HG02642 (cell line): ENCODE measurements at regions not wholly inside any gene's neighbourhood (a gene's known extent, or its start where the extent isn't known, plus 50 kb on each side); places are given as distances from the start of the nearest gene placed in this dataset.

Experiments
- ATAC-seq: cut with Tn5 transposase; IDR thresholded peaks from one replicate; pipeline ENCODE4 v1.9.1; 2021; ENCODE audit warnings: mild to moderate bottlenecking; ENCODE audit not compliant: unreplicated experiment, poor library complexity

- ATAC-seq, result no peak
Measured at GRCh38 chr9:73541923-73542322, 390.3 kb downstream of the ANXA1 start.

GRCh38 chr9:73543727-73544126 lies 392.1 kb downstream of the ANXA1 start:
- no peak for ATAC-seq

GRCh38 chr9:73548201-73548600 lies 396.5 kb downstream of the ANXA1 start:
- ATAC-seq, result no peak

- ATAC-seq, result no peak
Measured at GRCh38 chr9:73549991-73550390, 398.3 kb downstream of the ANXA1 start.

- ATAC-seq, result no peak
Measured at GRCh38 chr9:73553295-73553694, 401.6 kb downstream of the ANXA1 start.

- ATAC-seq, result no peak
Measured at GRCh38 chr9:73558471-73558870, 406.8 kb downstream of the ANXA1 start.

GRCh38 chr9:73565026-73565425 lies 413.4 kb downstream of the ANXA1 start:
- ATAC-seq, result no peak

GRCh38 chr9:73565833-73566465 lies 414.3 kb downstream of the ANXA1 start:
- ATAC-seq, result no peak

GRCh38 chr9:73566627-73567026 lies 415.0 kb downstream of the ANXA1 start:
- no peak for ATAC-seq

- ATAC-seq, result no peak
Measured at GRCh38 chr9:73573235-73573634, 421.6 kb downstream of the ANXA1 start.

- no peak for ATAC-seq
Measured at GRCh38 chr9:73575101-73576060, 423.7 kb downstream of the ANXA1 start.

- no peak for ATAC-seq
Measured at GRCh38 chr9:73577848-73578247, 426.2 kb downstream of the ANXA1 start.

- no peak for ATAC-seq
Measured at GRCh38 chr9:73579823-73580222, 428.2 kb downstream of the ANXA1 start.

GRCh38 chr9:73583576-73583975 lies 431.9 kb downstream of the ANXA1 start:
- no peak for ATAC-seq

- no peak for ATAC-seq
Measured at GRCh38 chr9:73595036-73595545, 443.4 kb downstream of the ANXA1 start.

GRCh38 chr9:73596321-73596720 lies 444.7 kb downstream of the ANXA1 start:
- ATAC-seq, result no peak

GRCh38 chr9:73597039-73597438 lies 445.4 kb downstream of the ANXA1 start:
- ATAC-seq, result no peak

GRCh38 chr9:73597771-73598170 lies 446.1 kb downstream of the ANXA1 start:
- ATAC-seq, result no peak

- no peak for ATAC-seq
Measured at GRCh38 chr9:73609381-73609780, 457.7 kb downstream of the ANXA1 start.

- no peak for ATAC-seq
Measured at GRCh38 chr9:73611032-73611431, 459.4 kb downstream of the ANXA1 start.

- ATAC-seq, result no peak
Measured at GRCh38 chr9:73613092-73613701, 461.5 kb downstream of the ANXA1 start.
